ENCODE measurements at regions not wholly inside any gene's neighbourhood (a gene's known extent, or its start where the extent isn't known, plus 50 kb on each side); places are given as distances from the start of the nearest gene placed in this dataset.

DNA sequence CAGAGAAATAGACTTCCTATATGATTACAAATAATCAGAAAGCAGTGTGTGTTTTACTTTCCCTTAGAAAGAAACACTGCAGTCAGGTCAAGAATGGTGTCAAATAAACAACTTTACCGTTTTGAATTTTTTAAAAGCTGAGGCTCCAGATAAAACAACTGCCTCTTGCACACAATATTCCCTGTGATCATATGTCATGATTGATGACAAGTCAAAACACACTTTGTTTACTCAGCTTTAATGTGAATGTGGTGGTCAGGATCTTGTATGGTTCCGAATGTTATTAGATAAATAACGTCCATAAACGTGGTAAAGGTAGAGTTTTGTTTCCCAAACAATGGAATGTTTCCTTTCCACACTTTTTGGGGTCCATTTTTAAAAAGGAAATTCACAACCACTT lies 428.4 kb upstream of the MDFIC2 start:
- Mint-ChIP-seq H3K27me3 (no peaks in the 10 kb centered on the region), H3K4me1 (ENCODE audit: unreplicated experiment) (peaks cover 10% of the 10 kb centered on the region), H3K4me3 (no peak overlapping the region), H3K36me3 (no peaks in the 10 kb centered on the region), H3K27ac (no peak overlapping the region), H3K9me3 (peaks cover 5% of the 10 kb centered on the region)
- no peak for DNase-seq (ENCODE audit: extremely low spot score, unreplicated experiment)
- TF ChIP-seq, protein P1, sequence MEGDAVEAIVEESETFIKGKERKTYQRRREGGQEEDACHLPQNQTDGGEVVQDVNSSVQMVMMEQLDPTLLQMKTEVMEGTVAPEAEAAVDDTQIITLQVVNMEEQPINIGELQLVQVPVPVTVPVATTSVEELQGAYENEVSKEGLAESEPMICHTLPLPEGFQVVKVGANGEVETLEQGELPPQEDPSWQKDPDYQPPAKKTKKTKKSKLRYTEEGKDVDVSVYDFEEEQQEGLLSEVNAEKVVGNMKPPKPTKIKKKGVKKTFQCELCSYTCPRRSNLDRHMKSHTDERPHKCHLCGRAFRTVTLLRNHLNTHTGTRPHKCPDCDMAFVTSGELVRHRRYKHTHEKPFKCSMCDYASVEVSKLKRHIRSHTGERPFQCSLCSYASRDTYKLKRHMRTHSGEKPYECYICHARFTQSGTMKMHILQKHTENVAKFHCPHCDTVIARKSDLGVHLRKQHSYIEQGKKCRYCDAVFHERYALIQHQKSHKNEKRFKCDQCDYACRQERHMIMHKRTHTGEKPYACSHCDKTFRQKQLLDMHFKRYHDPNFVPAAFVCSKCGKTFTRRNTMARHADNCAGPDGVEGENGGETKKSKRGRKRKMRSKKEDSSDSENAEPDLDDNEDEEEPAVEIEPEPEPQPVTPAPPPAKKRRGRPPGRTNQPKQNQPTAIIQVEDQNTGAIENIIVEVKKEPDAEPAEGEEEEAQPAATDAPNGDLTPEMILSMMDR (conservative IDR thresholded peaks at IDR 0.05) = no peak

DNA sequence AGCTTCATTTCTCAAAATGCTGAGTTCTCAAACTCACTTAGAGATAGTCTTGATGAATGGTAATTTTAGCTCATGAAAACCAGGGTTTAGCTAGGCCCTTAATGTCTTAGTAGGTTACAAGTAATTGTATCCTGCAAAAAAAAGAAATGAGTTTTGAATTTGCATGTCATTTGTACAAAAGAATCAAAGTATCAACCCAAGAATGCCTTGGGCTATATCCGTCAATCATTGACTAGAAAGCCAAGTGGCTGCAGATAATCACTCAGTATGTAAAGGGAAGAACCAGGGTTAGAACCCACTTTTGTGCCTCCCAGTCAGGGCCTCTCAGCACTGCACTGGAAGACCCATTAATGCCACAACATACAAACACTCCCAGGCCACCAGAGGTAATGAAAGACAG lies 427.6 kb upstream of the MDFIC2 start:
- H3K27ac Mint-ChIP-seq = no peak overlapping the region
- peaks cover 5% of the 10 kb centered on the region for H3K9me3 Mint-ChIP-seq
- DNase-seq (ENCODE audit: extremely low spot score, unreplicated experiment) = no peak
- no peak overlapping the region for H3K4me3 Mint-ChIP-seq
- no peaks in the 10 kb centered on the region for H3K27me3 Mint-ChIP-seq
- TF ChIP-seq, protein P1 (conservative IDR thresholded peaks at IDR 0.05) = no peak
- H3K4me1 Mint-ChIP-seq (ENCODE audit: unreplicated experiment) = peaks cover 10% of the 10 kb centered on the region
- no peaks in the 10 kb centered on the region for H3K36me3 Mint-ChIP-seq

DNA sequence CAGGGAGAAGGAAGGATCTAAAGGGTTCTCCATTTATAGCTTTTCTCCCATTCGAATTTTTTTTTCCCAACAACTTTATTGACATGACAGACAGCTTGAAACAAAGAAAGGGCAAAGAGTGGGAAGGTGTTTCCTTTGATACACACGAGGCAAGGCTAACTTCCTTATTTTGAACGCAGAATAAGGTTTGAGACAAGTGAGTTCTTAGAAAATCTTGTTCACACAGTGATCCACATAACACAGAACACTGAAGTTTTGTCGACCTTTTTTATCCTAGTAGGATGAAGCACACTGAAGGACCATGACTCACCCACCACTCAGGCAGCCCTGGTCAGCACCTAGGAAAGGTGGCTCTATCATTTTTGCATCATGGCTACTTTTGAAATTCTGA lies 425.8 kb upstream of the MDFIC2 start:
- Mint-ChIP-seq H3K4me3 (no peak overlapping the region), H3K4me1 (ENCODE audit: unreplicated experiment) (peaks cover 6% of the 10 kb centered on the region), H3K36me3 (no peaks in the 10 kb centered on the region), H3K27me3 (no peaks in the 10 kb centered on the region), H3K9me3 (peaks cover 5% of the 10 kb centered on the region), H3K27ac (peak overlapping the region; percentile 8)
- DNase-seq (ENCODE audit: extremely low spot score, unreplicated experiment) = no peak
- TF ChIP-seq, protein P1 (conservative IDR thresholded peaks at IDR 0.05) = no peak

DNA sequence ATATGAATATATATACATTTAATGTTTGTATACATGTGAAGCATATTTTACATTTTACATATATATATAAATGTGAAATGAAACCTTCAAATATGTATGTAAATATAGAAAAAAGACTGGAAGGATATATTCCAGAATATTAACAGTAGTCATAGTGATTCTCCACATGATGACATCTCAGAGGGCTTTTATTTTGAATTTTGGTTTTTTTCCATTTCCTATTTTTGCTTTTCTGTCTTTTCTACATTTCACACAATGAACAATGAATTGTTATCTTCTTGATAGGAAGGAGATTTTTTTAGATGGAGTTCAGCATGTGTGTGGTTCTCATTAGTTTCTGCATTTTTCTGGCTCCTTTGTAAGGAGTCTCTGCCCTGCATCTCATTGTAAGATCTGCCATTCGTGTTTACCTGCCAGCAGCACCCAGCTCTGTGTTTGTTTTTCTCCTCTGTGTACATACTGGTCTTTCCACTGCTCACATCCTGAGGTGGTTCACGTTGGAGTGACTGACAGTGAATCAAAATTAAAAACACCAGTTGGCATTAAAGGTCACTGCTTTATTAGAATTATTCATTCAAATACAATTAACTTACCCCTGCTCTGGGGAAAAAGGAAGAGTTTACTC lies 425.3 kb upstream of the MDFIC2 start:
- H3K4me1 Mint-ChIP-seq (ENCODE audit: unreplicated experiment) = peaks cover 6% of the 10 kb centered on the region
- no peaks in the 10 kb centered on the region for H3K36me3 Mint-ChIP-seq
- no peaks in the 10 kb centered on the region for H3K27me3 Mint-ChIP-seq
- peaks cover 5% of the 10 kb centered on the region for H3K9me3 Mint-ChIP-seq
- no peak for DNase-seq (ENCODE audit: extremely low spot score, unreplicated experiment)
- H3K4me3 Mint-ChIP-seq = no peak overlapping the region
- TF ChIP-seq, protein P1 (conservative IDR thresholded peaks at IDR 0.05) = no peak
- peak overlapping the region; percentile 8 for H3K27ac Mint-ChIP-seq

DNA sequence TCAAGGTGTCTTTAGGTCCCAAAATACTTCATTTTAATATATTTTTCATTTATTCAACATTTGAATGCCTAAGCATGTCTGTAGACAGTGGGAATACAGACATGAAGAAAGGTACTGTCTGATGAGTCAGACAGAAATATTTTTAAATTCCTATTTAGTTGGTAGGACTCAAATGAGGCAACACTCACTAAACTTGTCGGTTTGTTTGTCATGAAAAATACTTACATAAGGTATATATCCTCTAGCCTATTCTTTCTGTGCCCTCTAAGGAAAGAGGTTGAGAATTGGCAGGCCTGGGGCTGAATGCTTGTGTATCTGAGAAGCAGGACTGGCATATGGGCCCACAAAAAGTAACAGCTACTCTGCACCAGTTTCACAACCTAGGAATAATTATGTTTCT lies 423.6 kb upstream of the MDFIC2 start:
- DNase-seq (ENCODE audit: extremely low spot score, unreplicated experiment) = no peak
- Mint-ChIP-seq H3K4me1 (ENCODE audit: unreplicated experiment) (peaks cover 6% of the 10 kb centered on the region), H3K27me3 (peaks cover 4% of the 10 kb centered on the region), H3K9me3 (no peaks in the 10 kb centered on the region), H3K27ac (no peak overlapping the region), H3K4me3 (no peak overlapping the region), H3K36me3 (no peaks in the 10 kb centered on the region)
- TF ChIP-seq, protein P1 (conservative IDR thresholded peaks at IDR 0.05) = no peak

DNA sequence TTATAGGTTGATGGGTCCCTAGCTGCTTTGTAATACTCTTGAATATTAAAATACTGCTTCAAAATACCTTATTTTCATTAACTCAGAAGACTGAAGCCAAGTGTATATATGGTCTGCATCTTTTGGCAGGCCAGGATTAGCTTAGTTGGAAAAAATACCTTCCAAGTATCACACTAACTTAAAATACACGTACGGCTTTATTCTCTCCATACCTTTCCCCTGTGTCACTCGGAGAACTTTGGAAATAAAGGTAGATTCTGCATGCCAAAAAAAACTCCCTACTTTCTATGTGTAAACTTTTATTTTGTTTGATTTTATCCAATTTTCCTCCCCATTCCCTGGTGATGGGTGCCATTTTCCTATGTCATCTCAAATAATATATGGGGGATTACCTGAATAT lies 422.3 kb upstream of the MDFIC2 start:
- H3K27ac Mint-ChIP-seq = no peak overlapping the region
- peaks cover 9% of the 10 kb centered on the region for H3K4me1 Mint-ChIP-seq (ENCODE audit: unreplicated experiment)
- no peak overlapping the region for H3K4me3 Mint-ChIP-seq
- H3K36me3 Mint-ChIP-seq = no peaks in the 10 kb centered on the region
- no peaks in the 10 kb centered on the region for H3K9me3 Mint-ChIP-seq
- TF ChIP-seq, protein P1 (conservative IDR thresholded peaks at IDR 0.05) = no peak
- H3K27me3 Mint-ChIP-seq = peaks cover 4% of the 10 kb centered on the region
- no peak for DNase-seq (ENCODE audit: extremely low spot score, unreplicated experiment)
